ENCODE measurements at regions not wholly inside any gene's neighbourhood (a gene's known extent, or its start where the extent isn't known, plus 50 kb on each side); places are given as distances from the start of the nearest gene placed in this dataset.

- Mint-ChIP-seq H3K9me3 (no peaks in the 10 kb centered on the region), H3K36me3 (ENCODE audit: low read depth) (no peaks in the 10 kb centered on the region)
- DNase-seq (ENCODE audit: low read depth, low spot score), result no peak
These were observed 1302.8 kb upstream of the SEL1L start for GRCh38 chr14:82836256-82836950.

GRCh38 chr14:82837611-82838140, 1304.0 kb upstream of the SEL1L start:
- H3K27me3 Mint-ChIP-seq (ENCODE audit: low read depth), result no peaks in the 10 kb centered on the region
- TF ChIP-seq, protein P1, sequence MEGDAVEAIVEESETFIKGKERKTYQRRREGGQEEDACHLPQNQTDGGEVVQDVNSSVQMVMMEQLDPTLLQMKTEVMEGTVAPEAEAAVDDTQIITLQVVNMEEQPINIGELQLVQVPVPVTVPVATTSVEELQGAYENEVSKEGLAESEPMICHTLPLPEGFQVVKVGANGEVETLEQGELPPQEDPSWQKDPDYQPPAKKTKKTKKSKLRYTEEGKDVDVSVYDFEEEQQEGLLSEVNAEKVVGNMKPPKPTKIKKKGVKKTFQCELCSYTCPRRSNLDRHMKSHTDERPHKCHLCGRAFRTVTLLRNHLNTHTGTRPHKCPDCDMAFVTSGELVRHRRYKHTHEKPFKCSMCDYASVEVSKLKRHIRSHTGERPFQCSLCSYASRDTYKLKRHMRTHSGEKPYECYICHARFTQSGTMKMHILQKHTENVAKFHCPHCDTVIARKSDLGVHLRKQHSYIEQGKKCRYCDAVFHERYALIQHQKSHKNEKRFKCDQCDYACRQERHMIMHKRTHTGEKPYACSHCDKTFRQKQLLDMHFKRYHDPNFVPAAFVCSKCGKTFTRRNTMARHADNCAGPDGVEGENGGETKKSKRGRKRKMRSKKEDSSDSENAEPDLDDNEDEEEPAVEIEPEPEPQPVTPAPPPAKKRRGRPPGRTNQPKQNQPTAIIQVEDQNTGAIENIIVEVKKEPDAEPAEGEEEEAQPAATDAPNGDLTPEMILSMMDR (conservative IDR thresholded peaks at IDR 0.05), result no peak
- DNase-seq (ENCODE audit: low read depth, low spot score), result no peak
- H3K4me3 Mint-ChIP-seq, result no peak overlapping the region
- H3K36me3 Mint-ChIP-seq (ENCODE audit: low read depth), result no peaks in the 10 kb centered on the region
- no peaks in the 10 kb centered on the region for H3K4me1 Mint-ChIP-seq
- no peaks in the 10 kb centered on the region for H3K9me3 Mint-ChIP-seq
- H3K27ac Mint-ChIP-seq (ENCODE audit: unreplicated experiment), result no peak overlapping the region

More at GRCh38 chr14:82836256-82836950, 1302.8 kb upstream of the SEL1L start:
- no peak overlapping the region for H3K27ac Mint-ChIP-seq (ENCODE audit: unreplicated experiment)
- H3K27me3 Mint-ChIP-seq (ENCODE audit: low read depth), result no peaks in the 10 kb centered on the region
- H3K4me1 Mint-ChIP-seq, result no peaks in the 10 kb centered on the region
- H3K4me3 Mint-ChIP-seq, result no peak overlapping the region
- TF ChIP-seq, protein P1 (conservative IDR thresholded peaks at IDR 0.05), result no peak

GRCh38 chr14:82850576-82850975, 1316.9 kb upstream of the SEL1L start:
- Mint-ChIP-seq H3K36me3 (ENCODE audit: low read depth) (no peaks in the 10 kb centered on the region), H3K4me1 (peaks cover 5% of the 10 kb centered on the region), H3K4me3 (no peak overlapping the region), H3K9me3 (no peaks in the 10 kb centered on the region), H3K27ac (ENCODE audit: unreplicated experiment) (no peak overlapping the region), H3K27me3 (ENCODE audit: low read depth) (no peaks in the 10 kb centered on the region)
- TF ChIP-seq, protein P1 (conservative IDR thresholded peaks at IDR 0.05), result no peak
- no peak for DNase-seq (ENCODE audit: low read depth, low spot score)

DNA sequence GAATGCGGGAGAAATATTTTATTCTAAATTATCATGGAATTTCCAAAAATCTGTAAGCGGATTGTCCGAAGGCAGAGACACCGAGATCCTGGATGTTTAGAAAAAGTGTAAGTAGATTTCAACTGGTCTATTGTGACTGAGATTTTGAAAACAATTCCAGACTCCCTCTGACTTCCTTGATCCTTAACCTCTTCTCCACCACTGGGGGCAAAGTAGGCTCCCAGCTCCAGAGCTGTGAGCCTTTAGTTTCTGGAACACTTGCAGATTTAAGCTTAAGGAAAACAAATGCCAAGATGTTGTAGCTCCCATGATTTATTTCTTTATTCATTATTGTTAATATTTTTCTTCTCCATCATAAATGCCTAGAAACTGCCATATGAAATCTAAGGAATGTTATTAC, 1320.5 kb upstream of the SEL1L start:
- H3K27me3 Mint-ChIP-seq (ENCODE audit: low read depth), result no peaks in the 10 kb centered on the region
- peaks cover 5% of the 10 kb centered on the region for H3K4me1 Mint-ChIP-seq
- no peak overlapping the region for H3K27ac Mint-ChIP-seq (ENCODE audit: unreplicated experiment)
- no peak overlapping the region for H3K4me3 Mint-ChIP-seq
- no peak for DNase-seq (ENCODE audit: low read depth, low spot score)
- no peaks in the 10 kb centered on the region for H3K36me3 Mint-ChIP-seq (ENCODE audit: low read depth)
- H3K9me3 Mint-ChIP-seq, result no peaks in the 10 kb centered on the region
- TF ChIP-seq, protein P1 (conservative IDR thresholded peaks at IDR 0.05), result no peak

DNA sequence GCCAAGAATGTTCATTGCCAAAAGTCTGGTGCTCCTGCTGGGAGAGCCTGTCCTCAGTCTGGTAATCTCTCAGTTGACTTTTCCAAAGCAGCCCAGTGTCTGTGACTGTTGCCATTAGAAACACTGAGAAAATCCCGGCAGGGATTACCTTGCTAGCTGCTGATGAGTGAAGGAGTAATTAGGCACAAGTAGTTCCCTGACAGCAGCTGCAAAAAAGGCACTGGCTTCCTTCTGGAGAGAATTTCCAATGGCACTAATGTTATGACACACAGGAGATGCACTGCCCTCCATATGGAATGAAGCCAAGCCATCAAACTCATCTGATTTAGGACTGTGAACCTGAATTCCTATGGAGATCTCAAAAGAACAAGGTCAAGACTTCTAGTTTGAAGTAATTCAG, 1321.2 kb upstream of the SEL1L start:
- no peak for DNase-seq (ENCODE audit: low read depth, low spot score)
- Mint-ChIP-seq H3K27ac (ENCODE audit: unreplicated experiment) (no peak overlapping the region), H3K4me1 (peaks cover 5% of the 10 kb centered on the region), H3K27me3 (ENCODE audit: low read depth) (no peaks in the 10 kb centered on the region), H3K36me3 (ENCODE audit: low read depth) (no peaks in the 10 kb centered on the region), H3K4me3 (no peak overlapping the region), H3K9me3 (no peaks in the 10 kb centered on the region)
- TF ChIP-seq, protein P1 (conservative IDR thresholded peaks at IDR 0.05), result no peak
